GM12801 (cell line): ENCODE measurements at regions not wholly inside any gene's neighbourhood (a gene's known extent, or its start where the extent isn't known, plus 50 kb on each side); places are given as distances from the start of the nearest gene placed in this dataset.

Experiments
- TF ChIP-seq, protein P1 (sequence below): IDR thresholded peaks from one replicate; pipeline ENCODE4 v1.5.1; 2011; ENCODE audit warnings: control low read depth; ENCODE audit not compliant: insufficient read length; ENCODE audit errors: extremely low read depth

DNA sequence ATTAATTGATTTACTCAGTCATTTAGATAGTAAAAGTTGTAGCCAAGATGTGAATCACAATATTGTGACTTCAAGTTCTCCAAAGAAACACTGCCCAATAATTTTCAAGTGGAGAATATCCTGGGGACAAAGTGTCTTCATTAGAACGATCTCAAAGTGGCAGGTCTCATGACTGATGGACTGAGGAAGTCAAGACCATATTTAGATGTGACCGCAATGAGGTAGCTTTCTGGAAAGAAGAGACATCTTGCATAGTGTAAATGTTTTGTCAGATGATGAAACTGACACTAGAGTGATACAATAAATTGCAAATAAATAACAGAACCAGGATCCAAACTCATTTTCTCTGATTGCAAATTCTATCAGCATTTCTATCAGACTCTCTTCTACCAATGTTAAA is 1476.9 kb downstream of the EFNB2 start:
- TF ChIP-seq, protein P1, sequence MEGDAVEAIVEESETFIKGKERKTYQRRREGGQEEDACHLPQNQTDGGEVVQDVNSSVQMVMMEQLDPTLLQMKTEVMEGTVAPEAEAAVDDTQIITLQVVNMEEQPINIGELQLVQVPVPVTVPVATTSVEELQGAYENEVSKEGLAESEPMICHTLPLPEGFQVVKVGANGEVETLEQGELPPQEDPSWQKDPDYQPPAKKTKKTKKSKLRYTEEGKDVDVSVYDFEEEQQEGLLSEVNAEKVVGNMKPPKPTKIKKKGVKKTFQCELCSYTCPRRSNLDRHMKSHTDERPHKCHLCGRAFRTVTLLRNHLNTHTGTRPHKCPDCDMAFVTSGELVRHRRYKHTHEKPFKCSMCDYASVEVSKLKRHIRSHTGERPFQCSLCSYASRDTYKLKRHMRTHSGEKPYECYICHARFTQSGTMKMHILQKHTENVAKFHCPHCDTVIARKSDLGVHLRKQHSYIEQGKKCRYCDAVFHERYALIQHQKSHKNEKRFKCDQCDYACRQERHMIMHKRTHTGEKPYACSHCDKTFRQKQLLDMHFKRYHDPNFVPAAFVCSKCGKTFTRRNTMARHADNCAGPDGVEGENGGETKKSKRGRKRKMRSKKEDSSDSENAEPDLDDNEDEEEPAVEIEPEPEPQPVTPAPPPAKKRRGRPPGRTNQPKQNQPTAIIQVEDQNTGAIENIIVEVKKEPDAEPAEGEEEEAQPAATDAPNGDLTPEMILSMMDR: no peak

DNA sequence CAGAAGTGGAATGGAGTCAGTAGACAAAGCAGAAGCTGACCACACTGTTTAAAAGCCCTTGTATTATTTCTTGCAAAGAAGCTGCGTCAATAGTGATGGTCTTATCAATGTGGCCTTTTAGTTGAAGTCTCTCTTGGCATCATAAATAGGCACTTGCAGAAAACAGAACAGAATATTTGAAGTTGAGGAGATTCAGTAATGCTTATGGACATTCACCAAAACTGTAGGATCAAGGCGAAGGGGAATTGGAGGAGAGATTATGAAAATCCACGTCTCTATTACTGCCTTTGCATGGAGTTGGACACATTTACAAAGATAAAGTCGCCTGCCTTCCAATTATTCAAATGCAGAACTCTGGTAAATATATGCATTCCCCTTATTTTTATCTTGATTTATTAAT is 1482.8 kb downstream of the EFNB2 start:
- TF ChIP-seq, protein P1: no peak

DNA sequence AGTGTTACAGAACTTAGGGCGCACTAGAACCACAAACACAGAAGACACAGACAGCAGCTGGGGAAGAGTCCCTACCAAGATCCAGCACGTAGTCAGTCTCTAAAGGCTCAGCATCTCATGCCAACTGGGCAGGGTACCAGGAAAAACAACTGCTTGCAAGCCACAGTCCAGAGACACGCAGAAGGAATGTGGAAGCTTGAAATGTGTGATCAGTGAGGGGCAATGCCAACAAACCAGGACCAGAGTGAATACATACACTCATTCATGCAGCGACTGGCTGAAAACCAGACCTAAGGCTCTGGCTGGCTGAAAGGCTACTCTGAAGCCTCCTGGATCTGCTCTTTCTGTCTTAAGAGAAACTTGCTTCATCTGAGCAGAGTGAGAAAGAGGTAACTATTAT is 1484.8 kb downstream of the EFNB2 start:
- TF ChIP-seq, protein P1: no peak

- TF ChIP-seq, protein P1: no peak
These were observed 1486.8 kb downstream of the EFNB2 start for GRCh38 chr13:105048677-105049076.

DNA sequence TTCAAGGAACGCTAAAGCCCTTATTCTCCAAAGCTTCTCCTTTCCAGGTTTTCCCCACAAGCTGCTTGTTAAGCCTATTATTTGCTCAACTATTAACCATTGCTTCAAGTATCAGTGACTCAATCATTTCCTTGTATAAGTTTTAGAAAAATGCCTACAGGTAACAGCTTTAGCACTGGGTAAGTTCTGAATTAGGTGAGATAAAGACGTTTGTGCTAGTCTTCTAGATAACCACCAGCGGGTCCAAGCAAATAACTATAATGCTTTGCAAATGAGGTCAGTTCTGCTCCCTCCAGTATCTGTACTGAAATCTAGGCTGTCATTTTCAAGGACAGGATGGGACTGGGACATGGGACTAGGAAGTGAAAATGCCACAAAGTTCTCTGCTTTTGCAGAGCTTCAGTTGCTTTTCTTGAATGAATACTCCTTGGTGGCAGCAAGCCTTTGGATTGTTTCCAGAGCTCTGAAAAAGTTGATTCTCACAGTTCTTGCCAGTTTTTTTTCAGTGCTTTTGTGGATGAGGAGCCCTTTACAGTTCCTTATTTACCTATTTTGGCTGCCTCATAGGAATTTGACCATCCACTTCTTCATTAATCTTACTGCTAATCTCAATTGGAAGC is 1487.7 kb downstream of the EFNB2 start:
- TF ChIP-seq, protein P1: no peak

DNA sequence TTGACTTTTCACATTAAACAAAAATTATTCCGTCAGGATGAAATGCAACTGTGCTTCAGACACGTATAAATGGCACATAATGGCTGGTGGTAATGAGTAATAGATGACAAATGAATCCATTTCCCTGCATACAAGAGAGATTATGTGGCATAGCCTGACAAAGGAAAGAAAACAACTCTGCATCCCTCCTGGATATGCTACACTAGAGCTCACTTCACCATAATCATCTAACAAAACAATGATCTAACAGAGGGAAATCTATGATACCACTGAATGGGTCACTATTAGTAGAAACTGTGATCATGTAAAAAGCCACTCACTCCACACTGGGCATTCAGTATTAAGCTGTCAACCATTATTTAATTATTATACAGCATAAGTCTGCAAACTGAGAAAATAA is 1498.4 kb downstream of the EFNB2 start:
- TF ChIP-seq, protein P1: no peak

DNA sequence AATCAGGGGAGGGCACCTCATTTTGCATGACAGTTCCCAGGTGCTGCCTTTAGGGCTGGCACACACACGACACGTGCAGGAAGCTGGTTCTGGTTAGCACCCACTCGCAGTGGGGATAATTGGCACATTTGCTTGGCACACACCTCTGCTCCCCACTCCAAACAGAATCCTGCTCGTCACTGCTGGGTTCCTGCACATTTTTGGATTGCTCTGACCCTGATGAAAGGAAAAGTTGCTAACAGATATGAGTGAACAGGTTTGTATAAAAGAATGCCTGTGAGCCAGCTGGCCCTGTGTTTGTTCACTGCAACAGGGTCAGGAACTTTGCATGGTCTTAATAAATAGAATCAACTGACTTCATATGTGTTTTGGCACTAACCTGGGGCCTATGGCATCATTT is 1500.4 kb downstream of the EFNB2 start:
- TF ChIP-seq, protein P1: no peak
